PC-9 (cell line): ENCODE measurements at regions not wholly inside any gene's neighbourhood (a gene's known extent, or its start where the extent isn't known, plus 50 kb on each side); places are given as distances from the start of the nearest gene placed in this dataset.
"Not testable (repeated sequence)": the region's sequence is repeated elsewhere in the genome, so short reads cannot be mapped to it uniquely, and the experiment has no call there.

Experiments used
- EZH2 ChIP-seq: fragments of 200-600 bp; sonication (generic); IDR thresholded peaks from 2 replicates; pipeline ENCODE4 v1.8.0; 2017; ENCODE audit warnings: antibody characterized with exemption, low read depth
- TF ChIP-seq, protein P1 (sequence below): fragments of 200-600 bp; sonication (generic); conservative IDR thresholded peaks from 2 replicates; pipeline ENCODE4 v1.6.1; 2017; ENCODE audit warnings: mixed run types, antibody characterized with exemption, mild to moderate bottlenecking, moderate library complexity

DNA sequence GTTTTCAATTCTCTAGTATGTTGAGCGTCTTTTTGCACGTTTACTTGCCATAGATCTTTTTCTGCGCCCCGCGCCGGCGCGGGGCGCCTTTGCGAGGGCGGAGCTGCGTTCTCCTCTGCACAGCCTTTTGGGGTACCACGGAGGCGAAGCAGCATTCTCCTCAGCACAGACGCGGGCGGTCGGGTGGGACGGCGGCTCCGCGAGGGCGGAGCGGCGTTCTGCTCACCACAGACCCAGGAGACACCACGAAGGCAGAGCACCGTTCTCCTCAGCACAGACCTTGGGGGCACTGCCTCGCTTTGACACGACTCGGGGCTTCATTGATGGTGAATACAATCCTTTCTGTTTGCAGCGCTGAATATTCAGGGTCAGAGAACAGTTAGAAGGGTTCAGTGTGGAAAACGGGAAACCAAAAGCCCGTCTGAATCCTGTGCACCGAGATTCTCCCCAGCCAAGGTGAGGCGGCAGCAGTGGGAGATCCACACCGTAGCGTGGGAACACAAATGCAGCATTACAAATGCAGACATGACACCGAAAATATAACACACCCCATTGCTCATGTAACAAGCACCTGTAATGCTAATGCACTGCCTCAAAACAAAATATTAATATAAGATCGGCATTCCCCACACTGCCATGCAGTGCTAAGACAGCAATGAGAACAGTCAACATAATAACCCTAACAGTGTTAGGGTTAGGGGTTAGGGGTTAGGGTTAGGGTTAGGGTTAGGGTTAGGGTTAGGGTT is 190.7 kb upstream of the VIPR2 start:
- not testable (repeated sequence) for TF ChIP-seq EZH2
- TF ChIP-seq, protein P1, sequence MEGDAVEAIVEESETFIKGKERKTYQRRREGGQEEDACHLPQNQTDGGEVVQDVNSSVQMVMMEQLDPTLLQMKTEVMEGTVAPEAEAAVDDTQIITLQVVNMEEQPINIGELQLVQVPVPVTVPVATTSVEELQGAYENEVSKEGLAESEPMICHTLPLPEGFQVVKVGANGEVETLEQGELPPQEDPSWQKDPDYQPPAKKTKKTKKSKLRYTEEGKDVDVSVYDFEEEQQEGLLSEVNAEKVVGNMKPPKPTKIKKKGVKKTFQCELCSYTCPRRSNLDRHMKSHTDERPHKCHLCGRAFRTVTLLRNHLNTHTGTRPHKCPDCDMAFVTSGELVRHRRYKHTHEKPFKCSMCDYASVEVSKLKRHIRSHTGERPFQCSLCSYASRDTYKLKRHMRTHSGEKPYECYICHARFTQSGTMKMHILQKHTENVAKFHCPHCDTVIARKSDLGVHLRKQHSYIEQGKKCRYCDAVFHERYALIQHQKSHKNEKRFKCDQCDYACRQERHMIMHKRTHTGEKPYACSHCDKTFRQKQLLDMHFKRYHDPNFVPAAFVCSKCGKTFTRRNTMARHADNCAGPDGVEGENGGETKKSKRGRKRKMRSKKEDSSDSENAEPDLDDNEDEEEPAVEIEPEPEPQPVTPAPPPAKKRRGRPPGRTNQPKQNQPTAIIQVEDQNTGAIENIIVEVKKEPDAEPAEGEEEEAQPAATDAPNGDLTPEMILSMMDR: not testable (repeated sequence)
